ENCODE measurements at regions not wholly inside any gene's neighbourhood (a gene's known extent, or its start where the extent isn't known, plus 50 kb on each side); places are given as distances from the start of the nearest gene placed in this dataset.

DNA sequence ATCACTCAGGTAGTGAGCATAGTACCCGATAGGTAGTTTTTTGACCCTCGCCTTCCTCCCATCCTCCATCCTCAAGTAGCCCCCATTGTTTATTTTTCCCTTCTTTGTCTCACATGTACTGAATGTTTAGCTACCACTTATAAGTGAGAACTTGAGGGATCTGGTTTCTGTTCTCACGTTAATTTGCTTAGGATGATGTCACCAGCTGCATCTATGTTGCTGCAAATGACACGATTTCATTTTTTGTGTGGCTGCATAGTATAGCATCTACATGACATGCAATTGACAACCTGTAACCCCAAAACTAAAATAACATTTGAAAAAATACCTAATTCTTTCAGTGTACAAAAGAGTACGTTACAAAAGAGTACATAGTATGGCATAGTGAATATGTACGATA is 254.0 kb upstream of the NOVA1 start:
- Histone ChIP-seq H3K27me3 (replicated peaks in 2 of 5; ENCODE audit: control insufficient read depth in 4 of 5, insufficient read depth in 5 of 5, low read length in 4 of 5) (no peaks in the 10 kb centered on the region), H3K4me1 (ENCODE audit: control extremely low read depth in 1 of 4, control insufficient read depth in 4 of 4, insufficient read depth in 4 of 4, low read length in 3 of 4) (no peaks in the 10 kb centered on the region), H3K27ac (ENCODE audit: insufficient read depth in 1 of 2, low read depth in 1 of 2, low read length in 2 of 2, poor library complexity in 1 of 2, severe bottlenecking in 2 of 2) (no peak overlapping the region), H3K36me3 (ENCODE audit: control insufficient read depth in 4 of 4, insufficient read depth in 4 of 4, low read length in 3 of 4) (no peaks in the 10 kb centered on the region), H3K9me3 (ENCODE audit: control extremely low read depth in 1 of 5, control insufficient read depth in 4 of 5, insufficient read depth in 2 of 5, low read depth in 1 of 5, low read length in 4 of 5) (no peaks in the 10 kb centered on the region), H3K4me3 (ENCODE audit: control insufficient read depth in 1 of 7, extremely low read depth in 1 of 7, insufficient read depth in 4 of 7, low read depth in 2 of 7, low read length in 6 of 7) (no peak overlapping the region)
- CTCF ChIA-PET, result no interaction called here
- DNase-seq, result no peak
- POLR2A ChIA-PET, result no interaction called here
- 85% methylated on average over 2 of the region's 6 CpGs for WGBS (ENCODE audit: insufficient coverage)

DNA sequence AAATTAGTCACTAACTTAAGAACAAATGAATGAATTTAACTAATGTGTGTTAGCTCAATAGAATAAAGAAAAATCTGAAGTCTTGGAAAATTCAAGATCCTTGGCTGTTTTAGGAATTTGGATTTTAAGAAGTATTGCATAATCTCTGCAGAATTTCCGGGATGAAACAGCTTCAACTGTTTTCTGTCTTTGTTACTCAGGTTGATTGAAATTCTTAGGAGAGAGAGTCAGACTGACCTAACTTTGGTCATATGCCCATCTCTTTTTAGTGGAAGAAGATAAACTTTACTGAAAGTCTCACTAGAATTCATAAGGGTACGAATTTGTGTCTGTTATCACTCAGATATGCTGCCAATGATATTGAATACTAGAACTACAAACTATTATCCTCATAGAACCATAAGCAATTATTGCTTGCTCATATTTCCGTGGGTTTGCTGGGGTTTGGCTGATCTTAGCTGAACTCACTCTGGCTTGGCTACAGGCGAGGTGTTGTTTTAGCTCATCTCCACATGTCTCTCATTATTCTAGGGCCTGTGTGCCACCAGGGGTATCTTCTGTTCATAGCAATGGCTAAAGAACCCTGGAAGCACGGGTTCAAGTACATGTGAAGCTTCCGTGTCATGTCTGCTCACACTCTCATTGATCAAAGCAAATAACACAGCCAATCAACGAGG is 257.4 kb upstream of the NOVA1 start:
- H3K9me3 ChIP-seq (ENCODE audit: control extremely low read depth in 1 of 5, control insufficient read depth in 4 of 5, insufficient read depth in 2 of 5, low read depth in 1 of 5, low read length in 4 of 5), result no peaks in the 10 kb centered on the region
- no peaks in the 10 kb centered on the region for H3K4me1 ChIP-seq (ENCODE audit: control extremely low read depth in 1 of 4, control insufficient read depth in 4 of 4, insufficient read depth in 4 of 4, low read length in 3 of 4)
- 84% methylated on average over 4 of the region's 7 CpGs for WGBS (ENCODE audit: insufficient coverage)
- H3K4me3 ChIP-seq (ENCODE audit: control insufficient read depth in 1 of 7, extremely low read depth in 1 of 7, insufficient read depth in 4 of 7, low read depth in 2 of 7, low read length in 6 of 7), result no peak overlapping the region
- H3K36me3 ChIP-seq (ENCODE audit: control insufficient read depth in 4 of 4, insufficient read depth in 4 of 4, low read length in 3 of 4), result no peaks in the 10 kb centered on the region
- ChIA-PET POLR2A (interaction anchor here (0.7 kb wide), 1 partner anchor 160 kb away, joined by 6 read pairs; no protein-coding TSS in a partner anchor), CTCF (interaction anchor here (0.9 kb wide), 1 partner anchor 13 kb away, joined by 3 read pairs; no protein-coding TSS in a partner anchor)
- H3K27me3 ChIP-seq (replicated peaks in 2 of 5; ENCODE audit: control insufficient read depth in 4 of 5, insufficient read depth in 5 of 5, low read length in 4 of 5), result no peaks in the 10 kb centered on the region
- DNase-seq, result no peak
- H3K27ac ChIP-seq (ENCODE audit: insufficient read depth in 1 of 2, low read depth in 1 of 2, low read length in 2 of 2, poor library complexity in 1 of 2, severe bottlenecking in 2 of 2), result no peak overlapping the region

DNA sequence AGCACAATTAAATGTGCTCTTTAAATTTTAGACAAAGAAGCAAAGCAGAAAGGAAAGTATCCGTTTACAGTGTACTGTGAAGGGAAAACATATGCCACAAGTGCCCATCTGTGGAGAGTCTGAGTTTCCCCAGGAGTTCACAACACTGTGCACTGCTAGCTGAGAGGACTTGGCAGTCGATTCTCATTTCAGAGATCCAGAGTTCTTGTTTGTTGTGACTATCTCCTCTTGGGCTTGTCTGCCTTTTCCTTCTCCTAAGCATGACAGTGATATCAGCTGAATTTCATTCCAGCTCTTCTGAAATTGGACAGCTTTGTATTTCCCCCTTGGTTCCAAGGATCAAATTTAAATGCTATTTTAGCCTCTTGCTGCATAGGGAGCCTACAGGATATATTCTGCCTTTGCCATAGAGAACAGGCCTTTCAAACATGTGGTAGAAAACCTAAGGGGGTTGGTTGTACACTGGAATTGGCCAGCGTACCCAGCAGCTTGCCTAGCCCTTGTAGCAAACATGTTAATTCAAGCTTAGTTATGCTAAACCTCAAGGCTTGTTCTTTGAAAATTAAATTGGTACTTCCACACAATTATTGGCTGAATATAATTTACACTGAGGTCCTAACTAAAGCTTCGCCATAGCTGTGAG is 259.2 kb upstream of the NOVA1 start:
- CTCF ChIA-PET, result no interaction called here
- Histone ChIP-seq H3K36me3 (ENCODE audit: control insufficient read depth in 4 of 4, insufficient read depth in 4 of 4, low read length in 3 of 4) (no peaks in the 10 kb centered on the region), H3K9me3 (ENCODE audit: control extremely low read depth in 1 of 5, control insufficient read depth in 4 of 5, insufficient read depth in 2 of 5, low read depth in 1 of 5, low read length in 4 of 5) (no peaks in the 10 kb centered on the region), H3K4me3 (ENCODE audit: control insufficient read depth in 1 of 7, extremely low read depth in 1 of 7, insufficient read depth in 4 of 7, low read depth in 2 of 7, low read length in 6 of 7) (no peak overlapping the region), H3K27ac (ENCODE audit: insufficient read depth in 1 of 2, low read depth in 1 of 2, low read length in 2 of 2, poor library complexity in 1 of 2, severe bottlenecking in 2 of 2) (no peak overlapping the region), H3K4me1 (ENCODE audit: control extremely low read depth in 1 of 4, control insufficient read depth in 4 of 4, insufficient read depth in 4 of 4, low read length in 3 of 4) (no peaks in the 10 kb centered on the region), H3K27me3 (replicated peaks in 2 of 5; ENCODE audit: control insufficient read depth in 4 of 5, insufficient read depth in 5 of 5, low read length in 4 of 5) (no peaks in the 10 kb centered on the region)
- POLR2A ChIA-PET, result no interaction called here
- no peak for DNase-seq
- 85% methylated on average over 4 of the region's 4 CpGs for WGBS (ENCODE audit: insufficient coverage)

DNA sequence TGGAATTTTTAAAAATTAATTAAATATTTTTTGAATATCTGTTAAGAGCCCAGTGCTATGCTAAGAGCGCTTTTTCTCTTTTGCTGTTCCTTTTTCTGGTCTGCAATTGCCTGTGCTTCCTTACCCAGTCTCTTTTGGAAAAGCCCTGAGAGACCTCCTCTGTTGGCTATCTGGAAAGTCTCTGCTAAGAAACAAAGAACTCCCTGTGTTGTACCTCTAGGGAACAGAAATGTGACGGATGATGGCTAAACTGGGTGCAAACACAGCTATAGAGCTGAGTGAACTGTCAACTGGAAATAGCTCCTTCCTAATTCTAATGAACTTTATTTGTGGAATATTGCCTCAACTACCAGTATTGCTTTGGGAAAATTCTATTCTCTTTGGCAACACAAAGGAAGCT is 261.6 kb upstream of the NOVA1 start:
- no peak overlapping the region for H3K27ac ChIP-seq (ENCODE audit: insufficient read depth in 1 of 2, low read depth in 1 of 2, low read length in 2 of 2, poor library complexity in 1 of 2, severe bottlenecking in 2 of 2)
- ChIA-PET POLR2A (no interaction called here), CTCF (no interaction called here)
- H3K4me3 ChIP-seq (ENCODE audit: control insufficient read depth in 1 of 7, extremely low read depth in 1 of 7, insufficient read depth in 4 of 7, low read depth in 2 of 7, low read length in 6 of 7), result no peak overlapping the region
- H3K27me3 ChIP-seq (replicated peaks in 2 of 5; ENCODE audit: control insufficient read depth in 4 of 5, insufficient read depth in 5 of 5, low read length in 4 of 5), result no peaks in the 10 kb centered on the region
- no peak for DNase-seq
- no peaks in the 10 kb centered on the region for H3K4me1 ChIP-seq (ENCODE audit: control extremely low read depth in 1 of 4, control insufficient read depth in 4 of 4, insufficient read depth in 4 of 4, low read length in 3 of 4)
- 90% methylated on average over 2 of the region's 2 CpGs for WGBS (ENCODE audit: insufficient coverage)
- H3K36me3 ChIP-seq (ENCODE audit: control insufficient read depth in 4 of 4, insufficient read depth in 4 of 4, low read length in 3 of 4), result no peaks in the 10 kb centered on the region
- H3K9me3 ChIP-seq (ENCODE audit: control extremely low read depth in 1 of 5, control insufficient read depth in 4 of 5, insufficient read depth in 2 of 5, low read depth in 1 of 5, low read length in 4 of 5), result no peaks in the 10 kb centered on the region

DNA sequence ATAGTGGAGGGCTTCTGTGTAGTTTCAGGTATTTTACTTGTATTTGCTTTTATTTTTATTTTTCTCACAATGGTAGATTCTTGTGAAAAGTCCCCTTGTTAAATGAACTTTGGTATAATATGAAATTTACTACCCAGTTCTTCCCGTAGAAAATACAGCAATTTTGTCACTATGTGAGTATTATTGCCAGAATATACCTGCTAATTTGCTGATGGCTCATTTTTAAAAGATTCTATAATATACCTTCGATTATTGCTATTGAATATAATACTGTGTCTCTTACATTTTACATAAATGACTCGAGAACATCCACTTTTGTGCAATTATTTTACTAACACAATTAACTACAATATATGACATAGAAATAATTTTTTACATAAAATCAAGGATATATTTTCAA is 262.3 kb upstream of the NOVA1 start:
- ChIA-PET CTCF (no interaction called here), POLR2A (no interaction called here)
- H3K4me3 ChIP-seq (ENCODE audit: control insufficient read depth in 1 of 7, extremely low read depth in 1 of 7, insufficient read depth in 4 of 7, low read depth in 2 of 7, low read length in 6 of 7), result no peak overlapping the region
- no peaks in the 10 kb centered on the region for H3K4me1 ChIP-seq (ENCODE audit: control extremely low read depth in 1 of 4, control insufficient read depth in 4 of 4, insufficient read depth in 4 of 4, low read length in 3 of 4)
- no peaks in the 10 kb centered on the region for H3K27me3 ChIP-seq (replicated peaks in 2 of 5; ENCODE audit: control insufficient read depth in 4 of 5, insufficient read depth in 5 of 5, low read length in 4 of 5)
- WGBS (ENCODE audit: insufficient coverage), result no CpG with 5 or more reads among the region's 3 CpGs
- no peak overlapping the region for H3K27ac ChIP-seq (ENCODE audit: insufficient read depth in 1 of 2, low read depth in 1 of 2, low read length in 2 of 2, poor library complexity in 1 of 2, severe bottlenecking in 2 of 2)
- no peaks in the 10 kb centered on the region for H3K9me3 ChIP-seq (ENCODE audit: control extremely low read depth in 1 of 5, control insufficient read depth in 4 of 5, insufficient read depth in 2 of 5, low read depth in 1 of 5, low read length in 4 of 5)
- H3K36me3 ChIP-seq (ENCODE audit: control insufficient read depth in 4 of 4, insufficient read depth in 4 of 4, low read length in 3 of 4), result no peaks in the 10 kb centered on the region
- DNase-seq, result no peak

DNA sequence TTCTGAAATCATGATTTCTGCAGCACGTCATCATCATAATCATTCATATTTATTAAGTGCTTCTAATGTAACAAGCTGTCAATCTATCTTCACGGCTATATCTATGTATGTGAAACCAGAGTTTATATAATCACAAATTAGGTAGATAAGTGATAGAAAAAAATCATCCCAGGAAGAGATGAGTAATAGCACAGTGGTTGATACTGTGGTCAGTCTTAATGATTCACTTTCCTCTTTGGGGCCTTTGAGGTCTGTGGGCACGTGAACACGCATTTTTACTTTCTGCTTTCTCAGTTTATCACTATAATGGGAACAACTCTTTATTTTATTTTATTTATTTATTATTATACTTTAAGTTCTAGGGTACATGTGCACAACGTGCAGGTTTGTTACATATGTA is 265.9 kb upstream of the NOVA1 start:
- no CpG with 5 or more reads among the region's 5 CpGs for WGBS (ENCODE audit: insufficient coverage)
- no peaks in the 10 kb centered on the region for H3K36me3 ChIP-seq (ENCODE audit: control insufficient read depth in 4 of 4, insufficient read depth in 4 of 4, low read length in 3 of 4)
- no peaks in the 10 kb centered on the region for H3K9me3 ChIP-seq (ENCODE audit: control extremely low read depth in 1 of 5, control insufficient read depth in 4 of 5, insufficient read depth in 2 of 5, low read depth in 1 of 5, low read length in 4 of 5)
- no peak overlapping the region for H3K4me3 ChIP-seq (ENCODE audit: control insufficient read depth in 1 of 7, extremely low read depth in 1 of 7, insufficient read depth in 4 of 7, low read depth in 2 of 7, low read length in 6 of 7)
- ChIA-PET POLR2A (no interaction called here), CTCF (no interaction called here)
- no peaks in the 10 kb centered on the region for H3K4me1 ChIP-seq (ENCODE audit: control extremely low read depth in 1 of 4, control insufficient read depth in 4 of 4, insufficient read depth in 4 of 4, low read length in 3 of 4)
- H3K27ac ChIP-seq (ENCODE audit: insufficient read depth in 1 of 2, low read depth in 1 of 2, low read length in 2 of 2, poor library complexity in 1 of 2, severe bottlenecking in 2 of 2), result no peak overlapping the region
- no peak for DNase-seq
- H3K27me3 ChIP-seq (replicated peaks in 2 of 5; ENCODE audit: control insufficient read depth in 4 of 5, insufficient read depth in 5 of 5, low read length in 4 of 5), result no peaks in the 10 kb centered on the region

DNA sequence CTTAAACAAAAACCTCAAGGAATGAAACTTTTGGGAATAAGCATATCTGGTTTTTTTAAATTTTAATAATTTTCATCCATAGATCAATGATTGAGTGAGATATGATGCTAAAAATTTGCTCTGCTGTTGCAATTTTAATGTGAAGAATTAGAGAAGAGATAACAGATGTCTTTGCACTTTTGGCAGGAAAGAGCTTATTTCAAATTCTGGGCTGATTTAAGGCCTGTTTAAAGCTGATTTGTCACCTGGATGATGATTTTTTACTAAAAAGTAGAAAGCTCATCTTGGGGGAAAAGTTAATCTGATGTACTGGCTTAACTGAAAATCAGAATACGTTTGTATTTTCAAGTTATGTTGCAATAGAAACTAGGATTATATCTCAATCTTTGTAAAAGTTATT is 268.9 kb upstream of the NOVA1 start:
- no peaks in the 10 kb centered on the region for H3K9me3 ChIP-seq (ENCODE audit: control extremely low read depth in 1 of 5, control insufficient read depth in 4 of 5, insufficient read depth in 2 of 5, low read depth in 1 of 5, low read length in 4 of 5)
- no peak overlapping the region for H3K27ac ChIP-seq (ENCODE audit: insufficient read depth in 1 of 2, low read depth in 1 of 2, low read length in 2 of 2, poor library complexity in 1 of 2, severe bottlenecking in 2 of 2)
- no peaks in the 10 kb centered on the region for H3K4me1 ChIP-seq (ENCODE audit: control extremely low read depth in 1 of 4, control insufficient read depth in 4 of 4, insufficient read depth in 4 of 4, low read length in 3 of 4)
- H3K36me3 ChIP-seq (ENCODE audit: control insufficient read depth in 4 of 4, insufficient read depth in 4 of 4, low read length in 3 of 4), result no peaks in the 10 kb centered on the region
- no peak overlapping the region for H3K4me3 ChIP-seq (ENCODE audit: control insufficient read depth in 1 of 7, extremely low read depth in 1 of 7, insufficient read depth in 4 of 7, low read depth in 2 of 7, low read length in 6 of 7)
- WGBS (ENCODE audit: insufficient coverage), result no CpG with 5 or more reads among the region's 1 CpG
- CTCF ChIA-PET, result no interaction called here
- POLR2A ChIA-PET, result no interaction called here
- no peak for DNase-seq
- H3K27me3 ChIP-seq (replicated peaks in 2 of 5; ENCODE audit: control insufficient read depth in 4 of 5, insufficient read depth in 5 of 5, low read length in 4 of 5), result no peaks in the 10 kb centered on the region
